ENCODE measurements at regions not wholly inside any gene's neighbourhood (a gene's known extent, or its start where the extent isn't known, plus 50 kb on each side); places are given as distances from the start of the nearest gene placed in this dataset.
A peak's percentile ranks its signal among the peaks of the same experiment; 100 is the strongest.

DNA sequence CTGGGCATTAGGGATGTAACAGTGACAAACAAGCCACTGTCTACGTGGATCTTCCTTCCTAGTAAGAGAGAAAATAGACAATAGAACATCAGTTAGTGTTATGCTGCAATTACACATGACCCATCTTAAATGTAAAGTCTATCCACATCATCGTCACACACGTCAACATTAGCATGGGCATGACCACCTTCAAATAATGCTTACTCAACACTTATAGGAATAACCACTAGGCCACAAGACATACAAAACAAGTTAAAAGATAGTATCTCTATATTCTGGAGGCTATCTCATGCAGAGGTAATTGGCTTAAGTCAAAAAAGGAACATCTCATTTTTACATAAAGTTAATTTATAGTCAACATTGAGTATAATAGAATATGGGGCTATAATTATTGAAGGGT is 156.5 kb downstream of the MOXD1 start:
- no peak for DNase-seq (ENCODE audit: low spot score)

DNA sequence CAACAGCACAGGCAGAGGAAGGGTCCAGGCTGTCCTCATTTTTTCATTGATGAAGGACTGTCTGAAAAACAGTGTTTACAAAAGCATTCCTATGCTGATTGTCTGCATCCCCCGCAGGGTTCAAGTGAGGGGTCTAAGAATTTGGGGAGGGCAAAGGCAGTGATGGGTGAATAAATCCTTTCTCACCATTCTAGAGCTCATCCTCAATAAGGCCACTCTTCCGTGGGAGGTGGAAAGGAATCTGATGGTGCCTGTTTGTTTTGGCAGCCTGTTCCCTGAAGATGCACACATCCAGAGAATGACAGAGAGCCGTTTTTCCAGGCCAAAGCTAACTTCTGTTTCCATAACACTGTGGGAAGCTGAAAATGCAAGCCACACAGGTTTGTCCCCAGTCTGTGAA is 164.5 kb downstream of the MOXD1 start:
- DNase-seq (ENCODE audit: low spot score), result peak; percentile 40

DNA sequence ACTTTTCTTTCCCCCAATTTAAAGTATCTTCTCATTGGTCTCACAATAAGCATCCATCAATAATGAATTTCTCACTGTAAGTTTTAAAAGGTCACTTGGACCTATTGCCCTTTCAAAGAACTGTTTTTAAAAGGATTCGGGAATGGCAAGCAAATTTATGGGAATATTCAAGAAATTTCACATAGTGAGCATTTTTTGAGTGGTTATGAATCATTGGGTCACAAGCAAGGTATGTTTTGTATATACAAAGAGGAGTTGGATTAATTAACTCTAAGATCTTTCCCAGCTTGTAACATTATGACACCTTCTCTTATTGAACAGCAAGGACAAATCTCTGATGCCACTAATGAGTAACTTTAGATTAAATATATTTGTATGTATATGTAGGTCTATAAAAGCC is 165.0 kb downstream of the MOXD1 start:
- DNase-seq (ENCODE audit: low spot score), result no peak

DNA sequence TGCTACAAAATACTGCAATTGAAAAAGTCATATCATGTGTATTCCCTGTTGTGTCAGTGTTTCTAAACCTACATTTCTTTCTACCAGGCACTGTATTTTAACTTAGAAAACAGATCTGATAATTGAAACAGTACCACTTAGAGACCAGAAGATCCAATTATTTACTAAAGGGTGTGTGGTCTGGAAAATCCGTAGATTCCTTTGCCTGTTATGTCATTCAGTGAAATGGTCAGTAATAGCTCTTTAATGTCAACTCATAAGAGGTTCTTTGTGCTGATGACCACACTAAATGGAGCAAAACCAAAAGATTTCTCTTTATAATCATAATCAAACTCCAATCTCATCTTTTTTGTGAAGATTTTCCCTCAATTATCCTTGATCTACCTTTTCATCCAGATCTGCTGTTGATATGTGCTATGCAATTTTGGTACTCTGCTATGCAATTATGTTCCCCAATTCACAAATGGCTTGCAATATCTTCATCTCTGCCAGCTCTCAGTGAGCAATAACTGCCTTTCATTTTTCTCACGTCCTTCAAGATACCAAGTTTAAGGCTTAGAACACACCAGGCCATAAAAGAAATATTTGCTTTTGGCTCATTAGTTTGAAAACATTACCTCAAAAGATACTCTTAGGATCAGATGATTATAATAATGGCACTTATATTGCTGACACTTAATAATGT is 165.5 kb downstream of the MOXD1 start:
- DNase-seq (ENCODE audit: low spot score), result no peak

DNA sequence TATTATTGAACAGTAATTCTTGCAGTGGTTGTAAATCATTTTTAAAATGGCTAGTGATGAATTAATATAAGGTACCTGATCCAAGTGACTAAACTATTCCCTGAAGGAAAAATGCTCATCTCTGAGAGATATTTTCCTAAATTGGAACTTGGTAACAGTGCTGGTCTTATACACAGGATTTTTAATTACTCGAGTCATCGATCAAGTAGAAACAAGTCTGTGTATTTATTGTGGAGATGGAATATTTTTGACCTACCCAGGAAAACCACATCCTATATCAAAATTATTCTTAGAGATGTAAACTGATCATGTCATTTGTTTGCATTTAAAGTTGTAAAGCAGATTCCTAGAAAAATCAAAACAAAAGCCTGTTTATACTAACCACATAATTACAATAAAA is 166.9 kb downstream of the MOXD1 start:
- DNase-seq (ENCODE audit: low spot score), result no peak

DNA sequence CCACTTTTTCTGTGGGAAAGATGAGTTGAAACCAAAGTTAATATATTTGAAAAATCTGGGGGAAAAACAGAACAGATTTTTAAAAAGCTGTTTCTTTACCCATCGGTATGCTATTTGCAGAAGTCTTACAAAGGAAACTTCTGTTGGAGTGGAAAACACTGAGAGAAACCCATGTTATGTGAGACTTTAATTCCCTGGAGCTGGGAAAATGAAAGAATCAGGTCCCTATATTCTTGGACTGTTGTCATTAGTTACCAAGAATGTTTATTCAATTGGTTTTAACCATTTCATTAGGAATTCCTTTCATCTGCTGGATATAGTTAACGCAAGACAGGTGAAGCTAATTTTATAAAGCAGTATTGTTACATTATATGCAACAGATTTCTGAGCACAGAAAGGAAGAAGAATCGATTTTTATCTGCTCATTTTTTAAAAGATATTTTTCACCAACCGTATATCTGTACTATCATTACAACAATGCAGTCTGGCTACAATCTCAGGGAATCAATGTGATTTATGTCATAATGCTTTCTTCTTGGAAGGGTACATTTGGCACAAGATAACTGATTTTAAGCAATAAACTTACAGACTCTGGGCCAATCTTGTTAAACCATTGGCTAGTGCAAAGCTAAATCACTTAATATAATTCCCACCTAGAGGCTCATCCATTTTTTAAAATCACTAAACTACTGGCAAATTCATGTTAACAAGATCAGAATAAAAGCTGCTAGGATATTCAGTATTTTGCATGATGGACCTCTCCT is 170.0 kb downstream of the MOXD1 start:
- no peak for DNase-seq (ENCODE audit: low spot score)

DNA sequence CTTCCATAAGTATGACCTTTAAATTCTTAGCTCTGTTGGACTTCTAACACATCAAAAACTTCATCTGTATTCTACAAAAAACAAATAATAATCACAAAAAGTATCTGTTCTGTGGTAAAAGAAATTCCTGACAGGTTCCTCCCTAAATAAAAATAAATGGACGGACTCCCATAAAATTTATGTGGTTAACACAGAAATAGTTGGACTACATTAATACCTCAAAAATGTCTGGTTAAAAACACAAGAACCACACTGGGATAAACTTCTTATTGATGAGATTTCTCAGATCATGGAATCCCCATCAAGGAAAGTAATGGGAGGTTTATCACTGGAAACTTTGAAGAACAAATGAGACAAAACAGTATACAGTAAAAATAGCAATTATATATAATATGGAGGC is 172.4 kb downstream of the MOXD1 start:
- DNase-seq (ENCODE audit: low spot score), result no peak

DNA sequence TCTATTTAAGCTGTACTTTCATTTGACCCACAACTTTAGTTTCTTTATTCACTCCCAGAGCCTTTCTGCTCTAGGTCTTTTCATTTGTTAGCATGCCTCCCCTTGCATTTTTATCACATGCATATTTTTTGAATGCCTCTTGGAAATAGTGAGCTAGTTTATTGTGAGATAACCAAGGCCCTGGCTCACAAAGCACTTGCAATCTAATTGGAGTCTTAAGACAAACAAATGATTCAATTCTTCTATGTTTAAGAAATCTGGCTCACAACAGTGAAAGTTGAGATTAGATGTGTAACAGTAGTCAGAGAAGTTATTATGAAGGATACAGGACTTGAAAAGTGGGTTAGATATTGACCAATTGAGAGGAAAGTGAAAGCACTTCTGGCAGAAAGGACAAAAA is 173.4 kb downstream of the MOXD1 start:
- DNase-seq (ENCODE audit: low spot score), result peak; percentile 24

DNA sequence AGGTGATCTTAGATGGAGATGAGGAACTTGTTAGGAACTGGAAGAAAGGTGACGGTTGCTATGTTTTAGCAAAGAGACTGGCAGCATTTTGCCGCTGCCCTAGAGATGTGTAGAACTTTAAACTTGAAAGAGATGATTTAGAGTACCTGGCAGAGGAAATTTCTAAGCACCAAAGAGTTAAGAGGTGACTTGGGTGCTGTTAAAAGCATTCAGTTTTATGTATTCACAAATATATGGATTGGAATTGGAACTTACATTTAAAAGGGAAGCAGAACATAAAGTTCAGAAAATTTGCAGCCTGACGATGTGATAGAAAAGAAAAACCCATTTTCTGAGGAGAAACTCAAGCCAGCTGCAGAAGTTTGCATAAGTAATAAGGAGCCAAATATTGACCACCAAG is 176.3 kb downstream of the MOXD1 start:
- no peak for DNase-seq (ENCODE audit: low spot score)

DNA sequence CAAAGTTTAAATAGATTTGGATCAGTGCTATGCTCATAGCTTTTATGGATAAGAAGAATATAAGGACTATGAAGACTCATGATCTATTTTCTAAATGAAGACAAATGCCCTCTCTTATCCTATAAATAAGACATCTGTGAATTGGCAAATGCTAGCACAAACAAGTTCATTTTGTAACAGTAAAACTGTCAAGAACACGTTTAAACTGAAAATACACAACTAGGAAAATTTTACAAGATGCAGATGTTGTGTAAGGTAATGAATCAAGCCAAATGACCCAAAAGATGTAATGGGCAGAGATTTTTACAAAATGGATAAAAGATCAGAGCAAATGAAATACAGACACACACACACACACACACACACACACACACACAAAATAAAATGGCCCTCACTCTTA is 180.5 kb downstream of the MOXD1 start:
- DNase-seq (ENCODE audit: low spot score), result no peak

DNA sequence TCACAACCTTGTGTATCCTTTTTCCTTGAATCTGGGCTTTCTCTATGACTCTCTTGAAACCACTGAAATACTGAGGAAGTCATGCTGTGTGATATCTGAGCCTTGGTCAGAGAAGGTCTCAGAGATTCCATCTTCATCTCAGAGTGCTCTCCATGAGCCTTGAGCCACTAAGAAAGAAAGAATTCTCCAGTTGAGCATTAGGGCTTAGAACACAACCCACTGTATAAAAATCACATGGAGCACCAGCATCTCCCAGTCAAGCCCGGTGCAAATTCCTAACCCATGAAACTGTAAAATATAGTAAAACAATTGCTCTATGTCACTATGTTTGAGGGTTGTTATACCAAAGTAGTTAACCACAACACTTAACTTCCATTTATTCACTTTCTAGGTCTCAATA is 181.4 kb downstream of the MOXD1 start:
- DNase-seq (ENCODE audit: low spot score), result no peak

DNA sequence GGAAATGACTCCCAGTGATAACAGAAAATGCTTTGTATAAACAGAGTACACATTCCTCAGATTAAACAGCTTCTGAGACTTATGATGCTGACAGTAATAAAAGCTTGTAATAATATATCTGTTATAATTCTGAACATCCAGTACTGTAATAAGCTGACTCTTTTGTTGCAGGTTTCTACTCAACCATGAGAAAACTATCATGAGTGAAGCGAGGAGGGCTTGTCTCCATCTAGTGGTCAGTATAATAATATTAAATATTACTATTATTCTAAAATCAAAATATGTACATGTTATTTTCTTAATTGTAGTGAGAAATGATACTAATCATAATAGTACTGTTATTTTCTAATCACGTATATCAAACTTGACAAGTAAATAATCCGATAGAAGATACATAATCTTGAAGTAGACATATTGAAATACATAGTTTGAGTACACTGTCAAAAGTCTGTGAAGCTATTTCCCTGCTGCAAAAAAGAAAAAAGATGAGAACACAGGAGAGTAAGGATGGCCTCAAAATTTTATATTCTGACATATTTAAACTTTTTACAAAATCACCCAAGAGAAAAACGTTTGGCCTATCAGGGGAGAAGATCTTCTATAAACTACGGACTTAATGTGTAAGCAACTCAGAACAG is 183.1 kb downstream of the MOXD1 start:
- DNase-seq (ENCODE audit: low spot score), result peak; percentile 28

DNA sequence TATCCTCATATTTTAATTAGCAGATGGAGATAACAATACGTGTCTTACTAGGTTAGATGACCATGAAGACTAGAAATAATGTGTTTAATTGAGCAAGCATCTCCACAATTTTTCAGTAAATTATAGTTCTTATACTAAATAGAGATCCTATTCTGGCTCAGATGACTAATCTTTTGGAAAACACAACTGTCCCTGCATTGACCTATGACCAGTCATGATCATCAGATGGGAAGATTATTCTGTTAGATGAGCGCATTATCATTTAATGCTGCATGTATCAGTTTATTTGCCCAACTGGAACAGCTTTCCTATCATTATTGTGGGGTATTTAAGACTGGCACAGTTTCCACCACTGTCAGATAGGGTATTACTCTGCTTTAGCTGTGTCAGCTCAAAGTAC is 185.5 kb downstream of the MOXD1 start:
- DNase-seq (ENCODE audit: low spot score), result no peak

DNA sequence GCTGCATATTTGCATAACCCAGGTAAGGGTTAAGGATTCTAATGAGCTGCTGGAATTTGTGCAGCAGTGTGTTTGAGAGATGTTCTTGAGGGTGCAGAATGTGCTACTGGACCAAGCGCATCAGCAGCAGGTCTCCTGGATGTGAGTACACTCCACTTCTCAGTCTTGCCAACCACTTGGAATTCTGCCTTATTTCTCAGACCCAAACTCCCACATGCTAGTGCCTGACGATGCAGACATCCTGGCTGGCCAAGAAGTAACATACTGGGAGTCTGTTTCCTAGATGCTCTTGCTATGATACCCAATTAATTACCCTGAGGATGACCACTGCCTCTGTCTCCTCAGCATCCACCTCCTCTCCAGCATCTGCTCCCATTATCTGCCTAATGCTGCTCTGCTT is 186.6 kb downstream of the MOXD1 start:
- no peak for DNase-seq (ENCODE audit: low spot score)

DNA sequence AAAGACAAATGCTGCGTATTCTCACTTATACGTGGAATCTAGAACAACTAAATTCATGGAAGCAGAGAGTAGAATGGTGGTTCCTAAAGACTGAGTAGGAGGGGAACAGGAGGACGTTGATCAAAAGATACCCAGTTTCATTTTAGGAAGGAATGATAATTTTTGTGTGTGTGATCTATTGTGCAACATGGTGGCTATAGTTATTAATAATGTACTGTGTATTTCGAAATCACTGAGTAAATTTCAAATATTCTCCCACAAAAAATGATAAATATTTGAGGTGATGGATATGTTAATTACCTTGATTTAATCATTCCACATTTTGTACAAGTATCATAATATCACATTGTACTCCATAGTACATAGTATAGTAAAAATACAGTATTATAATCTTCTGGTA is 187.5 kb downstream of the MOXD1 start:
- DNase-seq (ENCODE audit: low spot score), result no peak

DNA sequence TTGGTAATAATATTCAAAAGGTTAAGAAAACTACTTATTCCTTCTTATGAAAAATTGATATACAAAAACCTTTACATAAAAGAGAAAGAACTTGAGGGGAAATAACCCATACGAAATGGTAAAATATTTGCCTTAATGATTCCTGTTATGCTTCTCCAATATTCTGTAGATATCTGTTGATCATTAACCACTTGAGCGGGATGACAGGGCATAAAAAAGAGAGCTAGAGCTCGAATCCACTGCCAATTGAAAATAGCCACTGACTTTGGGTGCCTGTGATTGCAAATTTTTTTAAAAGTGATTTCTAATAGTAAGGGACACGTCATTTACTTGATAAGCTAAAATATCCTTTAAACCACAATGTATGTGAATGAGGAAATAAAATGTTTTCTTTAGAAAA is 188.1 kb downstream of the MOXD1 start:
- DNase-seq (ENCODE audit: low spot score), result no peak

DNA sequence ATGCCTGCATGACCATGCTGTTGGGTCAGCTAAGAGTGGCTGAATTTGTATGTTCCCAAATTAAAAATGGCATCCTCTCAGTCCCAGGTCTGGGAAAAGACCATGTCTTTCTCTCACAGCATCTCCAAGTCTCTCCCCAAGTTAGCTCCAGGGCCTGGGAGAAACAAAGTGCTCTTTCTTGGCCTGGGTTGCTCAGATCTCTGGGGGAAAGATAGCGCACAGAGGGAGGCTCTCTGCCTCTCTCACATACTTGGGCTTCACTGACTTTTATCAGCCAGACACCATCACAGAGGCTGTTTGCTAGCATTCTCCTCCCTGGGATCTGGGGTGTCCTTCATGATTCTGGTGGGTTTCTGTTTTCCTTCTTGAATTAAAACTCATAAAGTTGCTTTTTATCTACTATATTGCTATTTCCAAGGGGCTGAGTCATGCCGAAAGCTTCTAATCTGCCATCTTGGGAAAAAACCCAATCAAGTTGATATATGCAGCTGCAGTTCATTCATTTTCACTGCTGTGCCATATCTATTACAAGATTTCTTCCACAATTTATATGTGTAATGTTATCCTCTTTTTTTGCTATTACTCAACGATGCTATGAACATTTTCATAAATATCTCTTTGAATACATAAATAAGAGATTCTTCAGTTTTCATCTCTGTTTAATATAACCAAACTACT is 190.2 kb downstream of the MOXD1 start:
- DNase-seq (ENCODE audit: low spot score), result no peak

DNA sequence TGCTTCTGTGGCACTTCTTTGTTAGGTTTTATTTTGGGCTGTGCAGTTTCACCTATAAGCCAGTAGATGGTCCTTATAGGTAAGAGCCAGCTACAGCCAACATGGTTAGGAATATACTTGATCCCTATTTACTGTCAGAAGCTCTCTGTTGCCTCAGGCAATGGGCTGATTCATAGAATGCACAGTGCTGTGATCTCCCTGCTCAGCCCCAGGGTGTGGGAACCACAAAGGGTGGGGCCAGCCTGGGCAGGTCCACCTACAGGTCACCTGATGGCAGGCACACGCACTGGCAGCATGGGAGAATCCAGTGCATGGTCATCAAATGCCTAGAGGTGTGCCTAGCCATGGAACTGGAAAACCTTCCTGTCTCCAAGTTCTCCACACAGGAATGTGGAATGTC is 191.9 kb downstream of the MOXD1 start:
- DNase-seq (ENCODE audit: low spot score), result no peak

DNA sequence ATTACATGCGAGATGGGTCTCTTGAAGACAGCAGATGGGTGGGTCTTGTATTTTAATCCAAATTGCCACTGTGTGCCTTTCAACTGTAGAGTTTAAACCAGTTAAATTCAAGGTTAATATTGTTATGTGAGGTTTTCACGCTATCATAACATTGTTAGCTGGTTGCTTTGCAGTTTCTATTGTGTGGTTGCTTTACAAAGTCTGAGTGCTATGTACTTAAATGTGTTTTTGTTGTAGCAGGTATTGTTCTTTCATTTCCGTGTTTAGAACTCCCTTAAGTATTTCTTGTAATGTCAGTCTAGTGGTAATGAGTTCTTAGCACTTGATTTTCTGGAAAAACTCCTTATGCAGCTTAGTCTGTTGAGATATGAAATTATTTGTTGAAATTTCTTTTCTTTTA is 193.3 kb downstream of the MOXD1 start:
- no peak for DNase-seq (ENCODE audit: low spot score)

DNA sequence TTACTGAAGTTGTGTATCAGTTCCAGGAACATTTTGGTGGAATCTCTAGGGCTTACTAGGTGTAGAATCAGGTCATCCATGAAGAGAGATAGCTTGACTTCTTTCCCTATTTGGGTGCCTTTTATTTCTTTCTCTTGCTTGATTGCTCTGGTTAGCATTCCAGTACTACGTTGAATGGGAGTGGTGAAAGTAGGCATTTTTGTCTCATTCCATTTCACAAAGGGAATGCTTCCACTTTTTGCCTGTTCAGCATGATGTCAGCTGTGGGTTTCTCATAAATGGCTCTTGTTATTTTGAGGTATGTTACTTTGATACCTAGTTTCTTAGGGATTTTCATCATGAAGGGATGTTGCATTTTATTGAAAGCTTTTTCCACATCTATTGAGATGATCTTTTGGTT is 195.3 kb downstream of the MOXD1 start:
- DNase-seq (ENCODE audit: low spot score), result no peak

DNA sequence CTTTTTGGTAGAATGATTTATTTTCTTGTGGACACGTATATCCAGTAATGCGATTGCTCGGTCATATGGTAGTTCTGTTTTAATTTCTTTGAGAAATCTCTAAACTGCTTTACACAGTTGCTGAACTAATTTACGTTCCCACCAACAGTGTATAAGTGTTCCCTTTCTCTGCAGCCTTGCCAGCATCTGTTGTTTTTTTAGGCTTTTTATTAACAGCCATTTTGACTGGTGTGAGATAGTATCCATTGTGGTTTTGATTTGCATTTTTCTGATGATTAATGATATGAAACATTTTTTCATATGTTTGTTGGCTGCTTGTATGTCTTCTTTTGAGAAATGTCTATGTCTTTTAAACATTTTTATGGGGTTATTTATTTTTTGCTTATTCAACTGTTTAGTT is 196.7 kb downstream of the MOXD1 start:
- no peak for DNase-seq (ENCODE audit: low spot score)

DNA sequence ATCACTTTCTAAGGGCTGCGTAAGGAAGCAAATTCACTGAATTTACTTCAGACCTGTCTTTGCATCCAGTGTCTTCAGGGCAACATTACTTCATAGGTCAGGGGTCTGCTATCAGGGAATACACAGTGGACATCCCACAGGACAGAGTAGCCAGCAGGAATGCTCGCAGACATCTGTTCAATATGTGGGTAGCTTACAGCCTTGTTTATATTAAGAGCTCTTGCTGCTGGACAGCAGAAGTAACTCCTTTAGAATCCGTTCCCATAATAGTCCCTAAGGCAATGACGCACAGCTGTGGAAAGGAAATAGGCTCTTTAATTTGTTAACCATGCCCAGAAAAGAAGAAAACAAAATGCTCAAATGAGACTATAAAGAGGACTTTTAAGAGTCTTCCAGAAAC is 198.7 kb downstream of the MOXD1 start:
- DNase-seq (ENCODE audit: low spot score), result peak; percentile 75

DNA sequence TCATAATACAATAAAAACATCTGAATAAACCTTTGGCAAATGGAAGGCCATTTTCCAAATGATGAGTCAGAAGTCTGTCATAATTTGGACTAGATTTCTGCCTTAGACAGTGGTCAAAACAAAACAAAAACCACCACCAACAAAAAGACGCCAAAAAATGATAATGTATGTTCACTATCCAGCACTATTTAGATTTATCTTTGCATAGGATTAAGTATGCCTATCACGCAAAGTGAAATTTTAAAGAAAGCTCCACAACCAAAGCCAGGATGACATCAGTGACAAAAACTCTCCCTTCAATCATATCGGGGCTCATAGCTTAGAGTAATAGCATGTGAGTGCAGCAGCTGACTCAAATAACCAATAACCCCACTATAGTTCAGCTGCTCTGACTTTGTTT is 201.9 kb downstream of the MOXD1 start:
- DNase-seq (ENCODE audit: low spot score), result peak; percentile 41

Data from AG20443 (cell line).